ENCODE measurements at regions not wholly inside any gene's neighbourhood (a gene's known extent, or its start where the extent isn't known, plus 50 kb on each side); places are given as distances from the start of the nearest gene placed in this dataset.

GRCh38 chr13:55661505-55661904, 1479.2 kb upstream of the PRR20A start:
- TF ChIP-seq ZNF707 (tag by site-specific recombination; IDR thresholded peaks at IDR 0.05) (no peak), ZNF658 (tag by site-specific recombination; IDR thresholded peaks at IDR 0.05) (no peak), ZBTB1 (tag by site-specific recombination; IDR thresholded peaks at IDR 0.05) (no peak), ZNF169 (tag by site-specific recombination; IDR thresholded peaks at IDR 0.05) (no peak), ZSCAN16 (tag by site-specific recombination; IDR thresholded peaks at IDR 0.05) (no peak), ZNF544 (tag by site-specific recombination; IDR thresholded peaks at IDR 0.05) (no peak), YY1 (tag by site-specific recombination; IDR thresholded peaks at IDR 0.05) (no peak)
- TF ChIP-seq, protein P1, sequence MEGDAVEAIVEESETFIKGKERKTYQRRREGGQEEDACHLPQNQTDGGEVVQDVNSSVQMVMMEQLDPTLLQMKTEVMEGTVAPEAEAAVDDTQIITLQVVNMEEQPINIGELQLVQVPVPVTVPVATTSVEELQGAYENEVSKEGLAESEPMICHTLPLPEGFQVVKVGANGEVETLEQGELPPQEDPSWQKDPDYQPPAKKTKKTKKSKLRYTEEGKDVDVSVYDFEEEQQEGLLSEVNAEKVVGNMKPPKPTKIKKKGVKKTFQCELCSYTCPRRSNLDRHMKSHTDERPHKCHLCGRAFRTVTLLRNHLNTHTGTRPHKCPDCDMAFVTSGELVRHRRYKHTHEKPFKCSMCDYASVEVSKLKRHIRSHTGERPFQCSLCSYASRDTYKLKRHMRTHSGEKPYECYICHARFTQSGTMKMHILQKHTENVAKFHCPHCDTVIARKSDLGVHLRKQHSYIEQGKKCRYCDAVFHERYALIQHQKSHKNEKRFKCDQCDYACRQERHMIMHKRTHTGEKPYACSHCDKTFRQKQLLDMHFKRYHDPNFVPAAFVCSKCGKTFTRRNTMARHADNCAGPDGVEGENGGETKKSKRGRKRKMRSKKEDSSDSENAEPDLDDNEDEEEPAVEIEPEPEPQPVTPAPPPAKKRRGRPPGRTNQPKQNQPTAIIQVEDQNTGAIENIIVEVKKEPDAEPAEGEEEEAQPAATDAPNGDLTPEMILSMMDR (tag by site-specific recombination; IDR thresholded peaks at IDR 0.05) = no peak
